HEK293T (cell line): ENCODE measurements at regions not wholly inside any gene's neighbourhood (a gene's known extent, or its start where the extent isn't known, plus 50 kb on each side); places are given as distances from the start of the nearest gene placed in this dataset.

ENCODE experiments used
- CTCF ChIA-PET: fragments of 350-600 bp; formaldehyde crosslinking; extraction: SDS; loops from one replicate; lab custom pipeline; 2021; ENCODE audit warnings: antibody characterized with exemption, inconsistent platforms; lab: Yijun Ruan, JAX
- POLR2A ChIA-PET: fragments of 350-600 bp; formaldehyde crosslinking; extraction: SDS; loops from one replicate; lab custom pipeline; 2020; ENCODE audit warnings: antibody characterized with exemption, inconsistent platforms; lab: Yijun Ruan, JAX
- DNase-seq: peaks from one replicate; pipeline ENCODE4 v3.0.0; 2012; ENCODE audit warnings: mixed read lengths; ENCODE audit errors: extremely low spot score
- ARNT ChIP-seq: fragments of 450-650 bp; IDR thresholded peaks from 2 replicates; pipeline ENCODE4 v1.6.1; 2017; ENCODE audit warnings: mild to moderate bottlenecking
- BHLHE40 ChIP-seq: fragments of 450-650 bp; IDR thresholded peaks from 2 replicates; pipeline ENCODE4 v1.6.1; 2016; ENCODE audit warnings: mild to moderate bottlenecking, moderate library complexity, borderline replicate concordance
- CTBP1 ChIP-seq: fragments of 450-650 bp; IDR thresholded peaks from 2 replicates; pipeline ENCODE4 v1.6.1; 2016; ENCODE audit warnings: borderline replicate concordance
- ELF4 ChIP-seq: fragments of 450-650 bp; IDR thresholded peaks from 2 replicates; pipeline ENCODE4 v1.6.1; 2017; ENCODE audit warnings: antibody characterized with exemption
- FOXA1 ChIP-seq: fragments of 450-650 bp; IDR thresholded peaks from 2 replicates; pipeline ENCODE4 v1.6.1; 2016; ENCODE audit warnings: mild to moderate bottlenecking
- FOXK2 ChIP-seq: fragments of 450-650 bp; IDR thresholded peaks from 2 replicates; pipeline ENCODE4 v1.6.1; 2016; ENCODE audit warnings: mild to moderate bottlenecking
- FOXM1 ChIP-seq: fragments of 450-650 bp; IDR thresholded peaks from 2 replicates; pipeline ENCODE4 v1.6.1; 2017; ENCODE audit warnings: mild to moderate bottlenecking, borderline replicate concordance
- HDGF ChIP-seq: fragments of 450-650 bp; IDR thresholded peaks from 2 replicates; pipeline ENCODE4 v1.6.1; 2017; ENCODE audit warnings: antibody characterized with exemption, borderline replicate concordance
- L3MBTL2 ChIP-seq: fragments of 450-650 bp; conservative IDR thresholded peaks from 2 replicates; pipeline ENCODE4 v1.6.1; 2016; ENCODE audit warnings: mild to moderate bottlenecking
- LEF1 ChIP-seq: fragments of 450-650 bp; IDR thresholded peaks from 2 replicates; pipeline ENCODE4 v1.6.1; 2017; ENCODE audit warnings: mild to moderate bottlenecking, borderline replicate concordance
- NFRKB ChIP-seq: fragments of 450-650 bp; IDR thresholded peaks from 2 replicates; pipeline ENCODE4 v1.6.1; 2016; ENCODE audit warnings: mild to moderate bottlenecking, moderate library complexity
- SP1 ChIP-seq: fragments of 450-650 bp; IDR thresholded peaks from 2 replicates; pipeline ENCODE4 v1.6.1; 2017
- SUZ12 ChIP-seq: fragments of 450-650 bp; IDR thresholded peaks from 2 replicates; pipeline ENCODE4 v1.6.1; 2016; ENCODE audit warnings: mild to moderate bottlenecking
- TARDBP ChIP-seq: fragments of 450-650 bp; IDR thresholded peaks from 2 replicates; pipeline ENCODE4 v1.6.1; 2016
- ZNF384 ChIP-seq: fragments of 450-650 bp; IDR thresholded peaks from 2 replicates; pipeline ENCODE4 v1.6.1; 2016
- TF ChIP-seq, protein P1 (sequence below): fragments of 450-650 bp; IDR thresholded peaks from 2 replicates; pipeline ENCODE4 v1.6.1; 2016

- ChIA-PET CTCF (no interaction called here), POLR2A (no interaction called here)
- no peak for DNase-seq
- TF ChIP-seq FOXM1, result no peak
- no peak for TF ChIP-seq ZNF384
- TF ChIP-seq NFRKB, result no peak
- TF ChIP-seq ELF4, result no peak
- no peak for TF ChIP-seq FOXK2
- no peak for TF ChIP-seq ARNT
- TF ChIP-seq FOXA1, result no peak
- no peak for TF ChIP-seq SP1
- TF ChIP-seq L3MBTL2, result no peak
- TF ChIP-seq BHLHE40, result no peak
- TF ChIP-seq HDGF, result no peak
- TF ChIP-seq CTBP1, result no peak
- TF ChIP-seq TARDBP, result no peak
Measured at GRCh38 chr10:53315709-53316108, 543.1 kb upstream of the MBL2 start.

DNA sequence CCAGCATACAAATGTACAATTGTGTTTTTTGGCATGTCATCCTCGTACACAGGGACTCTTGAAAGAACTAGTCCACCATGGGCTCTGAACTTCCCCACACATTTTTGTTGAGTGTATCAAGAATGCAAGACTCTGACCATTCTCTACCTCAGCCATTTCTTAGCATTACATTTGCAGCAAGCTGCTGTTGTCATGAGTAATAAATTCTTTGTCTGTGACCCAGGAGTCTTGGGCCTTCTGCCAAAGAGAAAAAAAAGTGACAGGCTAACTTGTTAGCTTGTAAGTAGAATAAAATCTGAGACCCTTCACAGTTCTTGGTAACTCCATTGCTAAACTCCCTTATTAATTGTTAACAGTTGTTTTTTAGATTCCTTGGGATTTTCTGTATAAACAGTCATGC, 542.3 kb upstream of the MBL2 start:
- ChIA-PET CTCF (no interaction called here), POLR2A (no interaction called here)
- DNase-seq, result no peak
- no peak for TF ChIP-seq HDGF
- no peak for TF ChIP-seq SUZ12
- no peak for TF ChIP-seq LEF1
- no peak for TF ChIP-seq NFRKB
- TF ChIP-seq, protein P1, sequence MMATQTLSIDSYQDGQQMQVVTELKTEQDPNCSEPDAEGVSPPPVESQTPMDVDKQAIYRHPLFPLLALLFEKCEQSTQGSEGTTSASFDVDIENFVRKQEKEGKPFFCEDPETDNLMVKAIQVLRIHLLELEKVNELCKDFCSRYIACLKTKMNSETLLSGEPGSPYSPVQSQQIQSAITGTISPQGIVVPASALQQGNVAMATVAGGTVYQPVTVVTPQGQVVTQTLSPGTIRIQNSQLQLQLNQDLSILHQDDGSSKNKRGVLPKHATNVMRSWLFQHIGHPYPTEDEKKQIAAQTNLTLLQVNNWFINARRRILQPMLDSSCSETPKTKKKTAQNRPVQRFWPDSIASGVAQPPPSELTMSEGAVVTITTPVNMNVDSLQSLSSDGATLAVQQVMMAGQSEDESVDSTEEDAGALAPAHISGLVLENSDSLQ, result no peak
- no peak for TF ChIP-seq BHLHE40
- no peak for TF ChIP-seq ARNT
- no peak for TF ChIP-seq SP1
- no peak for TF ChIP-seq ZNF384
- TF ChIP-seq FOXK2, result no peak
- no peak for TF ChIP-seq CTBP1

DNA sequence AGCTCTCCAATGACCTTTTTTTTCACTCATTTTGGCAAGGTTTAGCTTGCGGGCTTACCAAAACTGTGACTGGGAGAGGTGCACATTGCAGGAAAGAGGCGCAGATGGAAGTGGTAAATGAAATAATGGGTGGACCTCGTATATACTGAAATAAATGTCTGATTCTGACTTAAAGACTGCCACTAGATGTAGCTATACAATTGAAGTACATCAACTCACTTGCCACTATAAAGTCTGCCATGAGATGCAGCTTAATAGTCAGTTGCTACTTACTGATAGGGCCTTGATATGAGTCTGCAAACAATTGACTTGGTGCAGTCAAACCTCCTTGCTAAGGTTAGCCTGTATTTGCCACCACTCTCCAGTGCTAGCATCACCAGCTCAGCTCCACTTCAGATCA, 525.9 kb upstream of the MBL2 start:
- TF ChIP-seq, protein P1, result no peak
- no peak for TF ChIP-seq FOXA1
- no peak for TF ChIP-seq LEF1
- TF ChIP-seq ARNT, result no peak
- TF ChIP-seq NFRKB, result no peak
- no peak for TF ChIP-seq FOXM1
- POLR2A ChIA-PET, result no interaction called here
- CTCF ChIA-PET, result no interaction called here
- no peak for DNase-seq

DNA sequence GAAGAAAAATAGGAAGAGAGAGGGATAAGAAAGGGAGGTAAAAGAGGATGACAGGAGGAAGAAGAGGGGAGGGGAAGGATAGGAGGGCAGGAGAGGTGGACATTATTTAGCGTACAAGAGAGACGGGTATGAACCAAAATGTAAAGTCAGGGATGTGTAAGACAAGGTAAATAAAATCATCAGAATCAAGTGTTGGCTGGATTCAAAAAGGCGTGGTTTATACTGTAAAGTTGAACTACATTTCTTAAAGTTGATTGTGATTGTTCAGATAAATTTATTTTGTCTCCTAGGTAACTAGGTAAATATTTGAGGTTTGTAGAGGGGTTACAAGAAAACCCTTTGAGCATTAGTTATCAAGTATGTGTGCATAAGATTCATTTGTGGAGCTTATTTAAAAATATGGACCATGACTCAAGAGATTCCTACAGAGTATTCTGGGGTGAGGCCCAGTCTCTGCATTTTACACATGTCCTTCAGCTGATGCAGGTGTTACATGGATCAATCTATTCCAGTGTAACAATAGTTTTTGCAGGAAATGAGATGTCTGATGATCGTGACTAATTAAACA, 512.1 kb upstream of the MBL2 start:
- DNase-seq, result no peak
- TF ChIP-seq ELF4, result no peak
- no peak for TF ChIP-seq SUZ12
- no peak for TF ChIP-seq BHLHE40
- no peak for TF ChIP-seq ZNF384
- no peak for TF ChIP-seq FOXA1
- ChIA-PET POLR2A (no interaction called here), CTCF (no interaction called here)

GRCh38 chr10:53276797-53277196, 504.2 kb upstream of the MBL2 start:
- DNase-seq, result no peak
- TF ChIP-seq LEF1, result no peak
- TF ChIP-seq CTBP1, result no peak
- TF ChIP-seq FOXK2, result no peak
- no peak for TF ChIP-seq L3MBTL2
- TF ChIP-seq ELF4, result no peak
- no peak for TF ChIP-seq TARDBP
- TF ChIP-seq FOXM1, result no peak
- ChIA-PET POLR2A (no interaction called here), CTCF (no interaction called here)

- ChIA-PET CTCF (no interaction called here), POLR2A (no interaction called here)
- no peak for DNase-seq
- TF ChIP-seq HDGF, result no peak
- TF ChIP-seq FOXK2, result no peak
Measured at GRCh38 chr10:53269482-53269881, 496.9 kb upstream of the MBL2 start.

DNA sequence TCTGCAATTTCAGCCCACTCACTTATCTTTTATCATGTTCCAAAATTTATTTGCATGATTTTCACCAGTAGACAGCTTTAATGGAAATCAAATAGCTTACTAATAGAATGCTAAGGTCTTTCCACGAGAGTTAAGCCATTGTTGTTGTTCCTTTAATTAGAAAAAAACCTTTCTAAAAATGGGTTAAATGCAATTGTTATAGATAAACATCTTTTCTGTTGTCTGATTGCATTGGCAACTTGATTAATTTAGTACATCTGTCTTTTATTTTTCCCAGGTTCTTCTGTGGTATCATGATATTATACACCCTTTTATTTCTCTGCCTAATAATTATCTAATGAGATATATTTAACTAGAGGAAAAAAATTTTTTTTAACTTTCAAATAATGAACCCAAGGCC, 487.6 kb upstream of the MBL2 start:
- TF ChIP-seq NFRKB (no peak), L3MBTL2 (no peak), ARNT (no peak), SUZ12 (no peak), BHLHE40 (no peak), LEF1 (no peak), TARDBP (no peak), CTBP1 (no peak), ELF4 (no peak), FOXA1 (no peak), FOXK2 (no peak), SP1 (no peak), HDGF (no peak), FOXM1 (no peak)
- TF ChIP-seq, protein P1, result no peak
- ChIA-PET CTCF (no interaction called here), POLR2A (no interaction called here)
- no peak for DNase-seq
